ENCODE measurements at regions not wholly inside any gene's neighbourhood (a gene's known extent, or its start where the extent isn't known, plus 50 kb on each side); places are given as distances from the start of the nearest gene placed in this dataset.

DNA sequence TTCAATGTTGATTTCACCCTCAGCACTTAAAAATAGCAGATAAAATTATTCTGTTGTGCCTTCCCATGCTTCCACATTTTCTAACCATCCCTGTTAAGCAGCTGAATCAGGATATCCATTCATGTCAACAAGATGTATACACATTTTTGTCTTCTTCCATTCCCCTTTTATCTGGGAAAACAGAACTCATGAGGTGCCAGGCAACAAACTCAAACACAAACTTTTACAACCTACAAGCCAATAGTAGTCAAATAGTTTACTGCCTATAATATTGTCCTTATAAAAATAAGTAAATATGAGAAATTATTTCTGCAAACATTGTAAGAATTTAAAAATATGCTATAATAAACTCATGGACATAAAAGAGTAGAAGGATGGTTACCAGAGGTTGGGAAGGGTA lies 1569.8 kb downstream of the REEP3 start:
- TF ChIP-seq CTCF (IDR thresholded peaks at IDR 0.05; ENCODE audit: low read length) (no peak), EZH2 (IDR thresholded peaks at IDR 0.05; ENCODE audit: borderline replicate concordance, low read length) (no peak)
